DMS114 treated with DMSO at 0.1 percent for 48 hours (cell line): ENCODE measurements at regions not wholly inside any gene's neighbourhood (a gene's known extent, or its start where the extent isn't known, plus 50 kb on each side); places are given as distances from the start of the nearest gene placed in this dataset.

Experiments
- DNase-seq: peaks from one replicate; lab custom pipeline; 2025; ENCODE audit not compliant: unreplicated experiment; lab: John Stamatoyannopoulos, UW

GRCh38 chr10:78759456-78760120 lies 309.2 kb upstream of the ZMIZ1 start:
- no peak for DNase-seq

DNA sequence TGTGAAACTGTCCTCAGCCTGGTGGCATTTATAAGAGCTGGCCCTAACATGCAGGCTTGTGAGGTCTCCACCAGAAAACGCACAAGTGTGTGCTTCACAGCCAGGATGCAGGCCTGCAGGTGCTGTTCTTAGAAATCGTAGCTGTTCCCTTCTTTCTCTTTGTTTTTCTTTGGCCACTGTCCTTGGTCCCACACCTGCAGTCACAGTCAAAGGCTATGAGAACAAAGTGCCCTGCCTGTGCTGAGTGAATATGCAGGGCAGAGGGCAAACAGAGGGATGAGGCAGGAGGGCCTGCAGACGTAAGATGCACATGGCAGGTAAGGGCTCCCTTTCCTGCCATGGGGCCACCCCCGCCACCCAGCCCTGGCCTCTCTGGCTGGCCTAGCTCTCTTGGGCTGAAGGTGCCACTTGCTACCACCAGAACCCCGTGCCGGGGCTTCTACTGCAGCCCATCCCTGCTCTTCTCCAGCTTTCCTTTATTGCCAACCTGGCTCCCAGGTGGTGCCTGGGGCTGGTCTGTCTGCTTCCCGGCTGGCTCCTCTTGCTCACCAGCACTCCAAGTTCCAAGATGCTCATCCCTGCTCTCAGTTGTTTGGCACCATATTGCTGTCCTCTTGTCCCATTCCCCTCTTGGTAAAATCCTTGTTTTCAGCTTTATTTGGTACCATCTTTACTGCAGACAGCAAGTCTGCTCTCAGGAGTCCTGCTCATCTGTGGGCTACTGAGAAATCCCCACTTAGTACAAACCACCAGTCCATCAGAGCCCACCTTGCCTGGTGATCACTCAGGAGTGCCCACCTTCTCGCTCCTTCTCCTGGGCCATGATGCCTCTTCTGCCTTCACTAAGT lies 308.1 kb upstream of the ZMIZ1 start:
- no peak for DNase-seq

DNA sequence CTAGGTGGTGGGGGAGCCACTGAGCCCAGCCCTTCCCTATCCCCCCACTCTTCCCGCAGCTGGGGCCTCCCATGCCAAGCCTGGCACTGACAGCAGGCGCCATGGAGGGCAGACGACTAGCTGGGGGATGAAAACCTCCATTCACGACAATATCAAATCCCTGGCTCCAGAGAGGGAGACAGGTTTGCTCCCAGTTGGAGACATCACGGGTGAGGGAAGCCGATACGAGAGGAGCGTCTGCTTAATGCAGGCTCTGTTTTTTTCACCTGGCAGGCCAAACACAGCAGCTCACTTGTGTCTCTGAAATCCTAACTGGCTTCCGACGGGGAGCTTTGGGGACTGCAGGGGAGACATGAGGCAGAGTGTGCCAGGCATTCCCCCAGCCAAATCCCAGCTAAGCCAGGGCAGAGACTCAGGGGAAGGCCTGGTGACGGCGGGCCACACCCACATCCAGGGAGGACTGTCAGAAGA lies 307.4 kb upstream of the ZMIZ1 start:
- DNase-seq, result no peak

DNA sequence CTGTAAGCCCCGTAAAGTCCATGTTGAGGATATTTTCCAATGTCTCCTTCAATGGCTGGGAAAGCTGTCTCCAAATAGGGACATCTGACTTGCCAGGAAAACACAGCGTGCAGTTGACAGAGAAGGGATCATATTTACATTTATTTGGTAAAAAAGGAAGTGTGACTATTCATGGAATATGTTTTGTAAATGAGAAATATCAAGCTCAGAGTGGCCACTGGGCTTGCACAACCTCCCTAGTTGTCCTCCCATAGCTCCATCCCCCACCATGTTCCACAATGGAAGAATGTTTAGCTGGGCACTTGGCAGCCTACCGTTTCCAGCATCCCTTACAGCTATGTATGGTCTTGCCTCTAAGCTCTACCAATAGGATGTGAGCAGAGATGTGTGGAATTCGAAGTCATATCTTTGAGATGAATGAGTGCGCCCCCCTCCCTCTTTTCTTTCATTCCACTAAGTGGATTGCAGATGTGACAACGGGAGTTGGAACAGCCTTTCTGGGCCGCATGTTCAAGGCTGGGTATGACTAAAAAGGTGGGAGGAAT lies 306.6 kb upstream of the ZMIZ1 start:
- DNase-seq, result no peak

GRCh38 chr10:78763234-78763633 lies 305.5 kb upstream of the ZMIZ1 start:
- DNase-seq, result no peak

DNA sequence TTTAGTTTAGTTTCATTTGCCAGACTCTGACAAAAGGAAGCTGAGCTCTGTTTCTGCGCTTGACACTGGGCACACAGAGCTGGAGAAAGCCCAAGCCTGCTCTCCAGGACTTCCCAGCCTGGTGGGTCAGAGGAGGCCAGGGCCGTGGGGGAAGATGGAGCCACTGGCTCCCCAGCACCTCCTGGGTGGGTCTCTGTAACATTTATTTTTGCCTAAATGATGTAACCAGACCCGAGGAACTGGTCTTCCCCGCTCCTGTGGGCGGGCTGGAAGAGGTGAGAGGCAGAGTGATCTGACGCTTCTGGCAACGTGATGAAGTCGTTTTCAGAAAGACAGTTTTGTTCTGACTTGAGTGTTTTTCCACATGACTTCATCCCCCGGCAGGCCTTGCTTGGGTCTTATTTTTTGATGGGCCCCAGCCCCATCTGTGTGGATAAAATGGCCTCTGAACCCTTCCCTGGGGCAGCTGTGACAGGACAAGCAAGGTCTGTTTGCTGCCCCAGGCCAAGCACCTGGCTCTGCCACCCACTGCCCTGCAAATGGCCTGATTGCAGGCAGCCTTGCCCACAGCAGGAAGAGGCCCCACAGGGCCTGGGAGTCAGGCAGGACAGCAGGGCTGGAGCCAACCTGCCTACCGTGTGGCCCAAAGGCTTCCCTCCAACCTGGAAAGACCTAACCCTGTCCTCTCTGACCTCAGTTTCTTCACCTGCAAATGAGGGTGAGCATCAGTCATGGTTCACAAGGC lies 304.9 kb upstream of the ZMIZ1 start:
- no peak for DNase-seq

DNA sequence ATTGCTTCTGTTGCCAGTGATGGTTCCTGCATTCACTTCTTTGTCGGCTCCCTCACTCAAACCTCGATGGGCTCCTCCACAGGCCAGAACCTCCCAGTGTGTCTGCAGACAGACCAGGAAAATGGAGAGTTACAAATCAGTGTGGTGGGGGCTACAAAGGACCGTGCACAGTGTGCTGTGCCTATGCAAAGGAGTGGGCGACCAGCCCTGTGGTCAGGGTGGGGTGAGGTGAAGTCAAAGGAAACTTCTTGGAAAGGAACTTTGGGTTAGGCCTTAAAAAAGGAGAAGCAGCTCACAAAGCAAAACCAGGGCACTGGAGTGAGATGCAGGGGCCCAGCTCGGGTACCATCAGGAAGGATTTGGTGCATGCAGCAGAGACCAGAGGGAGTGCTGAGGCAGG lies 304.3 kb upstream of the ZMIZ1 start:
- DNase-seq, result no peak

- no peak for DNase-seq
These were observed 303.8 kb upstream of the ZMIZ1 start for GRCh38 chr10:78764846-78765430.

DNA sequence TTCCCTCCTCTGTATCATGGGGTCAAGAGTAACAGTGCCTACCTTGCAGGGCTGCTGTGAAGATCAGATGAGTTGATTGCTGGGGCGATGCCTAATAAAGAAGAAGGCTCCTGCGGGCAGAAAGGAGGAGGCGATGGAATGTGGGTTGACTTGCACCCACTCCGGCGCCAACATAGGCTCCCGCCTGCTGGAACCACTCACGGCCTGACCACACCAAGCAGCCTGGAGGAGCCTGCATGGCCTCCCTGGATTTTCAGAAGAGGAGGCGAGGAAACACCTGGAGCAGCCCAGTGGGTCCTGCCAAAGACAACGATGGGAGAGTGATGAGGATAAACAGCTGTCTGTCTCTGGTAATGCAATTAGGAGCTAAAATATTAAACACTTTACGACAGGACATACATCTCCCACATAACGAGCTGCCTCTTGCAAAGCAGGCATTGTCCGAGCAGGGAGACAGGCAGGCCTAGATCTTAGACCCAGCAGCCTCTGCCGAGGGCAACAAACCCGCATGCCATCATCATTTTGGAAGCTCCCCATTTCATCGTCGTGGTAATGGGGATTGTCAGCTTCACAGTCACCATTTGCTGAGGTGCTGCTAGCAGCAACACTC lies 302.9 kb upstream of the ZMIZ1 start:
- no peak for DNase-seq

GRCh38 chr10:78766603-78767002 lies 302.2 kb upstream of the ZMIZ1 start:
- DNase-seq, result no peak

- DNase-seq, result no peak
These were observed 300.5 kb upstream of the ZMIZ1 start for GRCh38 chr10:78768041-78768835.

DNA sequence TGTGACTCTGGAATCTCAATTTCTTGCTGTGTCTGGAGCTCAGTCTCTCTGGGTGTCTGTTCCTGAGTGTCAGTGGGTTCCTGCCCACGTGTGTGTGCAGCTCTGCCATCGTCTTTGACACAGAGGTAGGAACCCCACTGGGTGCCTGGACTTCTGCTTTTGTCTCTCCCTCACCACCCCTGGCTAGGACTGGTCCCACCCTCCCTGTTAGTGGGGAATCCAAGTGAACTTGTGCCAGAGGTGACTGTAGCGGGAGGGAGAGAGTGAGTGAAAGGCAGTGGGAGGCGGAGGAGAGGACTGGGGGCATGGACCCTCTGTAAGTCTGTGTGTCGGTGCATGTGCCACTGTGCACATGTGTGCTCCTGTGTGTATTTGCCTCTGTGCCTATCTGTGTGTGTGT lies 299.9 kb upstream of the ZMIZ1 start:
- no peak for DNase-seq

GRCh38 chr10:78769526-78769925 lies 299.2 kb upstream of the ZMIZ1 start:
- no peak for DNase-seq

GRCh38 chr10:78770167-78771090 lies 298.3 kb upstream of the ZMIZ1 start:
- DNase-seq, result no peak

- no peak for DNase-seq
These were observed 297.5 kb upstream of the ZMIZ1 start for GRCh38 chr10:78771260-78771659.

- no peak for DNase-seq
These were observed 296.8 kb upstream of the ZMIZ1 start for GRCh38 chr10:78771808-78772455.

DNA sequence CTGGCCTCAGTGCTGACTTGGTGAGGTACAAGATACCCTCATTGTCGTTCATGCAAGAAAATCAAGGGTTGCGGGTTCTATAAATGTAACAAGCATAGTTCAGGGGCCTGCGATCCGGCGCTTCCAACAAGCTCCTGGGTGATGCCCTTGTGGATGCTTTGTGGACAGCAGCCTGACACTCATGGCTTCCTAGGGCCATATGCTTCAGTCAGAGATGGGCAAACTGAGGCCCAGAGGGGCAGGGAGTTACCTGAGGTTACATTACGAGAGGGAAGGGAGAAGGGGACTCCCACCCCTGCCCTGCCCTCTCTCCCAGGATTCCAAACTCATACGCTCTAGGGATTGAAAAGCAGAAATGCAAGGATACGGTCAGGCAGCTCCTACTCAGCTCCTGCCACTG lies 296.3 kb upstream of the ZMIZ1 start:
- no peak for DNase-seq

DNA sequence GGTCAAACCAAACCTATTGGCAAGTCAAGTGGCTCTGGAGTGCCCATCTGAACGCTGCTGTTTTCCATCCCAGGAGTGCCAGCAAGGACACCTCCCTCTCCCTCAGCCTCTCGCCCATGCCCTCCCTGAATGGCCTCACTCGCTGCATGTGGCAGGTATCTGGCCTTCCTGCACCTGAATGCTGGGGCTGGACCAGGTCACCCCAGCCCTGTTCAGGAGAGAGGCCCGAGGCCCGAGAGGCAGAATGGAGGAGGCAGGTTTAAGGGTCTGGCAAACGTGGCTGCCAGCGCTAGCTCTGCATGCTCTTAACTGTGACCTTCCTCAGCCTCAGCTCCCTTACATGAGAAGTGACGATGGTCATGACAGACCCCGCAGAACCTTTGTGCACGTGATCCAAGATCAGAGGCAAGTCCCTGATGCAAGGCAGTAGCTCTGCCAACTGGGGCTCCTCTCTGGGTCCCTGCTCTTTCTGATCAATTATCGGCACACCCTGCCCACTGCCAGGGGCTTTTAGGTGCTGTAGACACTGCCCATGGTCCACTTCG lies 295.7 kb upstream of the ZMIZ1 start:
- DNase-seq, result no peak
